Colon (tissue), 2 donors: ENCODE measurements at regions not wholly inside any gene's neighbourhood (a gene's known extent, or its start where the extent isn't known, plus 50 kb on each side); places are given as distances from the start of the nearest gene placed in this dataset.
A peak's percentile ranks its signal among the peaks of the same experiment; 100 is the strongest.
"Not testable (repeated sequence)": the region's sequence is repeated elsewhere in the genome, so short reads cannot be mapped to it uniquely, and the experiment has no call there.

Experiments
- FAIRE-seq: peaks from 2 replicates; lab custom pipeline; 2012; peaks lifted over from hg19 to GRCh38; lab: Jason Lieb, UNC
- donor health status: control.
- donor health status: control.

DNA sequence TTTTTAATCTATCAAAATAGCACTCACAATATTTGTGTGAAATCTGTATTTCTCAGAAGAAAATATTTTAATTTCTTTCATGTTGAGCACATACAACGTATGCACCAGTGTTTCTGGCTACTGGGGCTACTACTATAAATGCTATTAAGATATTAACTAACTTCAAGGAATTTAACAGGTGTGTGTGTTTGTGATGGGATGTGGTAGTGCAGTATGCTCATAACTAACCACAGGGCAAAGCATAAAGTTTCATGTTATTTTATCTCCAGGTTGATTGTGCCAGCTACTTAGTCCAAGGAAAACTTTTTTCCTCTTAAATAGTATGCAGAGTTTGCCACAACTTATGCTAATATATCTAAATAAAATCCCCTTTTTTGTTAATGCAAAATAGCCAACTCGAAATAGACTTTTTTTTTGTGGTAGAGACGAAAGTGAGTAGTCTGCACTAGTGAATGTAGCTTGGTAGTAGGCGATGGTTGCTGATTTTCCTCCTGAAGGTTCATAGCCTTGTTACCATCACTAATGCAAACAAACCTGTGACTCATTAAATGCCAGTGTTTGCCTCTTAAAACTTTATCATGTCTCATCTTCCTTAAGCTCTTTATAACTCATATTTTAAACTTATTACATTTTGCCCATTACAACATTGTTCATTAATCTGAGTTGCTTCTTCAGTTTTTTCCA is 565.5 kb upstream of the ANO3 start:
- FAIRE-seq = no peak

DNA sequence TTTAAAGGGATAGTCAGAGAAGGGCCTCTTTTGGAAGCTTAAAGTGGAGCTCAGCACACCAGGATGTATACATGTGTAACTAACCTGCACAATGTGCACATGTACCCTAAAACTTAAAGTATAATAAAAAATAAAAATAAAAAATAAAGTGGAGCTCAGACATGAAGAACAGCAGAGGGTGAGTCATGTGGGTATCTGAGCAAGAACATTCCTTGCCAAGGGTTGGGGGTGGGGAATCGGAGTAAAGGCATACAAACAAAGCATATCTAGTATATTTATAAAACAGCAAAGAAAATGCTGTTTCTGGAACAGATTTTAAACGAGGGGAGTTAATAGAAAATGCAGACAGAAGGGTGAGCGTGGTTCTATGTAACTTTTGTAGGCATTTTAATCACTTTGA is 562.6 kb upstream of the ANO3 start:
- no peak for FAIRE-seq

DNA sequence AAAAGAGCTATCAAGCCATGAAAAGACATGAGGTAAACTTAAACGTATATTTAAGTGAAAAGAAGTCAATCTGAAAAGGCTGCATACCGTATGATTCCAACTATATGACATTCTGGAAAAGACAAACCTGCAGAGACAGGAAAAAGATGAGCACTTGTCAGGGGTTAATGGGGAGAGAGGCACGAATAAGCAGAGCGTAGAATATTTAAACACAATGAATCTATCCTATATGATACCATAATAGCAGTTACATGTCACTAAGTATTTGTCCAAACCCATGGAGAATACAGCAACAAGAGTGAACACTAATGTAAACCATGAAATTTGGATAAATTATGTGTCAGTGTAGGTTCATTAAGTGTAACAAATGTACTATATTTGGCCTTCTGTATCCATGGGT is 560.3 kb upstream of the ANO3 start:
- FAIRE-seq = no peak

DNA sequence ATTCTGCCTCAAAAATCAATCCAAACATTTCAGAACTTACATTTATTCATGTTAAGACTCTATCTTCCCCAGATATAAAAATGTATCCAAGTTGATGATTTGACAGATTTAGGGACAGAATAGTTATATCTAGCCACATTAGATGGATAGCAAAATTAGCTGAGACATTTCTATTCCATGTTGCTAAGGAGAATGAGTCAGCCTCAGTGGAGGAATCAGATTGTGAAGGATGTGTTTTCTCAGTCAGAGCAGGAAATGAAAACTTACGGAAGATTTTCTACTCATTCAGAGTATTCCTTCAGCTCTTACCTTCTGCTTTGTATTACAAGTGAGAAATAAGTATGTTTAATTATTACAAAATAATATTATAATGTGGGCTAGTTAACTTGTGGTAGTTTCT is 556.3 kb upstream of the ANO3 start:
- FAIRE-seq = no peak

DNA sequence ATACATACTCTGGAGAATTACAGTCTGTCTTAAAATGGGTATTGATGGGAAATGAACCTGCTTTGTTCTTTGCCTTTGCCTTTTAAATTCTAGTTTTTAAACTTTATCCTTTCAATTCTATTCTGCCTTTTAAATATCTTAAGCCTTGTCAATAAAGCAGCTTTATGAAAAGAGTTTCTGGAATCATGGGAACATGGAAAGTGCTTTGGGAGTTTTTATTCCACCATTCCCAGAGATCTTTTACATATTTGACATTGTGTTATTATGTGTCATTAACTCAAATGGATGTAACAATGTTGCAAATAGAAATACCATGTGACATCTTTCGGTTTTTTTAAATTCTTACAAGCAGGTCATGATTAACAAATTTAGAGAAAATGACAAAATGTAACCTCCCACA is 555.7 kb upstream of the ANO3 start:
- FAIRE-seq = no peak

DNA sequence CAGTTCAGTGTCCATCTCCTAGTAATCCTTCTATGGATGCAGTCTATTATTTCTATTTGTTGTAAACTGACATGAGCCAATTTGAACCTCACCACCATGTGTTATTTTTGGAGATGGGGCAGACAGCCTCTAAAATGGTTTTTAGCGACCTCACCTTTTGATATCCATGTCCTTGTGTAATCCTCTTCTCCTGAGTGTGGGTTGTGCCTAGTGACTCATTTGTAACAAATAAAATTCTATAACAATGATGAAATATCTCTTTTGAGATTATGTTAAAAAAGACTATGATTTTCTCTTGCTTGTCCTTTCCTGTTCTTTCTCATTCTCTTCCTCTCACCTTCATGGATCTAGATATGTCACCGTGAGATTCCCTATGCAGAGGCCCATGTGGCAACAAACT is 554.6 kb upstream of the ANO3 start:
- no peak for FAIRE-seq

DNA sequence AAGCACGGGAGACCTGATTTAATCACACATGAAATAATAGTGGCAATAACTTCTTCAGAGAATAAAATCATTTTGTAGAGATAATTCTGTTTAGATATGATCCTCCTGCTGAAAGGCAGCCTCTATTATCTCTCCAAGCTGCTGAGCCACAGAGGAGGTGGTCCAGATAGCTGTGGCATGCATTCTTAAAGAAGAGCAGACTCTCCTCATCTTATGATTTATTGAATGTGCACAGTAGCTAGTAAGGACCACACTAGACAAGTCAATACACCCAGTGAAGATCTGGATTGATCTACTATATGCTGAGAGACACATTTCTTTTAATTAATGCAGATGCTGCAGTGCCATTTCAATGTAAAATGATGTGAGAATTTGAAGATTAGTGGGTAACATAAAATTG is 552.9 kb upstream of the ANO3 start:
- FAIRE-seq = no peak

DNA sequence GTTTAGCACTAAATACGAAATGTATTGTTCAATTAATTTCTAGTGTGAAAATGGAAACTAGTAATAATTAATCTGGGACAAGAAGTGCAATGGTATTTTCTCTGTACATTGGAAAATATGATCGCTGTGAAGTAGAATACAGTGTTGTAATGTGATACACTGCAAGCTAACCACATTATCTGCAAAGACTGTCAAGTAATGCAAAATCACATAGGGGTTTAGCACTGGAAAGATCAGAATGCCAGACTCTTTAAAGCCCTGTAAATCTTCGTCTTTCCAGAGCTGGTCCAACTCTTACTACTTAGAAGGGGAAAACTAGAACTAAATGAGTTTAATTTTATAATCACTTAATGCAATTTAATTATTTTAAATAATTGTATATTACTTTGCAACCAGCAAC is 544.5 kb upstream of the ANO3 start:
- no peak for FAIRE-seq

DNA sequence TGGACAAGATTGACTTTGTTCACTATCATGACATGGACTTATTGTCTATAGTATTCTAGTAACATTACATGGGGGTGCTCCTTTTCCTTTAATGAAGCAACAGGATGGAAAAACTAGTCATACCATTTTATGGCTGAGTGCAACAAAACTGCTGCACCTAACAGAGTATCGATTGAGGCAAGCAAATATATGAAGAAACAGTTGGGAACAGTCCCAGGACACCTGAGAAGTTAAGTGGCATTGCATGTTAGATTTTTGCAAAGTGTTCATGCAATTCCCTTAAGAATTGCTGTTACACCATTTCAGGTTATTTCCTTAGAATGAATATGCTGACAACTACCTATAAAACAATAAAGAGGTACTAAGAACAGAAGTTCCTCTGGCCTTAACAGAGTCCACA is 541.5 kb upstream of the ANO3 start:
- FAIRE-seq = no peak

DNA sequence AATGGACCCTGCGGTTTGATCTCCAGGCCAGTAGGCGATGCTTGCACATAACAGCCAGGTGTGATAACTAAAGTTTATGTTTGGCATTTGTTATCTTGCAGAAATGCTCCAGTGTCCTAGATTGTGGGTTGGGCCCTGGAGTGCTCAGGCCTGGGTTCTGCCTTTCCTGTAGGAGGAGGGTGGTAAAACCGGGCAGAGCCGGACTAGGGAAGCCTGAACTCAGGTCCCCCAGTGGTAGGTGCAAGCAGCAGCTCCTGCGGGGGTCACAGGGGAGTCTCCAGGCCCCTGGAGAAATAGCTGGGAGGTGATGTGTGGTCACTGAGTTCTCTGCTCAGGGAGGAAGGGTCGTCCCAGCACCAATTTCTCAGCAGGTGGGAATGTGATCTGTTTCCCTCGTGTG is 538.3 kb upstream of the ANO3 start:
- FAIRE-seq = no peak

DNA sequence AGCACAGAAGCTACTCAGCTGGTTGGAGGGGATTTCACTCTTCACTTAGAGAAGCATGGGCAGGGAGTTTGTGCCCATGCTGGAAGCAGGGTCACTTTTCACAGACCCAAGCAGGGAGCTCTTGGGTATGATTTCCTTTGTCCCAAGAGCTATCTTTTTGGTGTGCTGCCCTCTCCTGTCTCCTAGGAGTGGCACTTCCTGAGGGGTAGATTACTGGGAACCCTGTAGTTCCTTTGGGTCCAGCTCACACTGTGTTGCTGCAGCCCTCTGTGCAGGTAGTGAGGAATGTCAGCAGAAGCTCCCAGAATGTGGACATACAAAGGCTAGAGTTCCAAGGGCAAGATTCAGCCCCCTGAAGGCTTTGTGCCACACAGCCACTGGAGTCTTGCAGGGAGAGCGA is 537.1 kb upstream of the ANO3 start:
- FAIRE-seq = no peak

DNA sequence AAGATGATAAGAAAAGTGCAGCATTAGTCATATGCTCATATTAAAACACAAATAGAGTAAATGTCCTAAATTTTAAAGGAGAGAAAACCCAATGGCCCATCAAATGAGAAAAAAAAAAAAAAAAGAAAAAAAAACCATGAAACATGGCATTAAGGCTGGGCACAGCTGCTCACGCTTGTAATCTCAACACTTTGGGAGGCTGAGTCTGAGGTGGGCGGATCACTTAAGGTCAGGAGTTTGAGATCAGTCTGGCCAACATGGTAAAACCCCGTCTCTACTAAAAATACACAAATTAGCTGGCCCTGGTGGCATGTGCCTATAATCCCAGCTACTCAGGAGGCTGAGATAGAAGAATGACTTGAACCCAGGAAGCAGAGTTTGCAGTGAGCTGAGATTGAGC is 515.5 kb upstream of the ANO3 start:
- no peak for FAIRE-seq

DNA sequence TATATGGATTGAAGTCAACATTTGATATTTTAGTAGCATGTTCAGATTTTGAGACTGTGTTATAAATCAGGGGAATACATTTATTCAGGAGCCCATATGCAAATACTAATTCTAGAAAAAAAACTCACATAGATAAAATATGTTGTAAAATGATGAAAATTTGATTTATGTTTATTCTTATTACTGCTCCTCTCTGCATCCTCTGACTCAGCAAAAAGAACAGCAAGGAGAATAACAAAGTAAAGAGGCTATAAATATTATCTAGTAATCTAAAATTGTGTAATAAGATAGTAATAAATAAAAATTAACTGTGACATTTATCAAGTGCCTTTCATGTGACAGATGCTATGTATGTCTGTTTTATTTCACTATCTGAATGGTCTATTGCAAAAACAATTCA is 507.2 kb upstream of the ANO3 start:
- no peak for FAIRE-seq

DNA sequence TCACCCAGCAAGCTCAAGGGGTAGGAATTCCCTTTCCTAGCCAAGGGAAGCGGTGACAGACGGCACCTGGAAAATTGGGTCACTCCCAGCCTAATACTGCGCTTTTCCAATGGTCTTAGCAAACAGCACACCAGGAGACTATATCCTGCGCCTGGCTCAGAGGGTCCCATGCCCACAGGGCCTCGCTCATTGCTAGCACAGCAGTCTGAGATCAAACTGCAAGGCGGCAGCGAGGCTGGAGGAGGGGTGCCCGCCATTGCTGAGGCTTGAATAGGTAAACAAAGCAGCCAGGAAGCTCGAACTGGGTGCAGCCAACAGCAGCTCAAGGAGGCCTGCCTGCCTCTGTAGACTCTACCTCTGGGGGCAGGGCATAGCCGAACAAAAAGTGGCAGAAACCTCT is 500.4 kb upstream of the ANO3 start:
- FAIRE-seq = not testable (repeated sequence)

DNA sequence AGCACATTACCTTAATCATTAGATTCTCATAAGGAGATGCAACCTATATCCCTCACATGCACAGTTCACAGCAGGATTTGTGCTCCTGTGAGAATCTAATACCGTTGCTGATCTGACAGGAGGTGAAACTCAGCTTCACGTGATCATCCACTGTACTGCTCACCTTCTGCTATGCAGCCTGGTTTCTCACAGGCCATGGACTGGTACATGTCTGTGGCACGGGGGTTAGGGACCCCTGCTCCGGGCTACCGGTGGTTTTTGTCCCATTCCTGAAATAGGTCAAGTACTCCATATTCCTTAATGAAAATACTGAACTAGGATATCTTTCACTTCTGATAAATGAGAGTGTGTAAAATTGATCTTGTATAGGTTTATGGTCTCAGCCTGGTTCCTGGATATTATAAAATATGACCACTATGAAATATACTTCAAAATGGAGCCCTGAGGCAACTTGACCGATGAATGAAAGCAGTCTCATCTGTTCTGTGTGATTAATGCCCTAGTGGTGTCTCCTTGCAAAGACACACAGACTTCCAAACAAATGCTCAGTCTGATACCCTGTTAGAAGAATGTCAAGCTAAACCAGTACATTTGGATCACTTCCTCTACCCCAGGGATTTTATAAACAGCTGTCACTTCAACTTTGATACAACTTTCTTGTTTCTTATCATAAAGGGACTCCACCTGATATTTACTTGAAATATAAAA is 492.9 kb upstream of the ANO3 start:
- FAIRE-seq = no peak

DNA sequence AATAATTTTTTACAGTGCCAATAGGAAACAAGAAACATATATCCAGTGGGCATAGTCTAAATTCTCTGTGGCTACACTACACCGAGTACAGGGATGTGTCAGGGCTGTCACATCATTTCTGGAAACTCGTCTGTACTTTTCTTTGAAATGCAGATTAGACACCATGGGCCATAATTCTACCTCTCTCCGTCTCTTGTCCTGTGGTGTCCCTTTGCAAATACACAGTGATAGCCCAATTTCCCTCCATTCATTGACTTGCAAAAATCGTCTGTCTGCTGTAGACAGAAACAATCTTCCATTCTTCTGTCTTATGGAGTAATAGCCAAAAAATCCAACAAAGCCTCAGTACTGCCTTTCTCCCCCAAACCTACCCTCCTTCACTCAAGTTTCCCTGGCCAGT is 487.1 kb upstream of the ANO3 start:
- FAIRE-seq = no peak

DNA sequence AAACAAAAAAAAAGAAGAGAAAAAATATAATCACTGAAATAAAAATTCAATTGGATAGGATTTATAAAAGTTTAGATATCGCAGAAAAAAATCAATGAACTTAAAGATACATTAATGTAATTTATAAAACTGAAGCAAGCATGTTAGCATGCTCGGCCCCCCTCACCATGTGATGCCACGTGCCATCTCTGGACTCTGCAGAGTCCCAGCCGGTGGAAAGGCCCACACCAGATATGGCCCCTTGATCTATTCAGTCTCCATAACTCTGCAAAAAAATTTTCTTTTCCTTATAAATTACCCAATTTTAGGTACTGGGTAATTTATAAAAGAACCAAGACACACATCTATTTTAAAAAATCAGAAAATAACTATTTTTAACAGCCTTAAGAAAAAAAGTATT is 476.0 kb upstream of the ANO3 start:
- no peak for FAIRE-seq

DNA sequence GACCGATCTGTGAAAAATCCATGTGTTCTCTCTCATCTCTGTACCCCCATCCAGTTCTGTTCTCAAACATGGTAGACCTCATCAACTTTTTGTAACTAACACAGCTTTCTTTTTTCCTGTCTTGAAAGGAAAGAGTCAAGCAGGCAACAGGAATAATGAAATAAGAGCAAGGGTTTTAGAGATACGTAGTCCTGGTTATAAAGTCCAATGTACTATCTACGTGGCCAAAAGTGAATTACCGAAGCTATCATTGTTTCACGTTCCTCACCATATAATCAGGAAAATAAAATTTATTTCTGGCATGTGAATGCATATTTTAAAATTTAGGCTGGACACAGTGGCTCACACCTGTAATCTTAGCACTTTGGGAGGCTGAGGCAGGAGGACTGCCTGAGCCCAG is 472.2 kb upstream of the ANO3 start:
- no peak for FAIRE-seq

DNA sequence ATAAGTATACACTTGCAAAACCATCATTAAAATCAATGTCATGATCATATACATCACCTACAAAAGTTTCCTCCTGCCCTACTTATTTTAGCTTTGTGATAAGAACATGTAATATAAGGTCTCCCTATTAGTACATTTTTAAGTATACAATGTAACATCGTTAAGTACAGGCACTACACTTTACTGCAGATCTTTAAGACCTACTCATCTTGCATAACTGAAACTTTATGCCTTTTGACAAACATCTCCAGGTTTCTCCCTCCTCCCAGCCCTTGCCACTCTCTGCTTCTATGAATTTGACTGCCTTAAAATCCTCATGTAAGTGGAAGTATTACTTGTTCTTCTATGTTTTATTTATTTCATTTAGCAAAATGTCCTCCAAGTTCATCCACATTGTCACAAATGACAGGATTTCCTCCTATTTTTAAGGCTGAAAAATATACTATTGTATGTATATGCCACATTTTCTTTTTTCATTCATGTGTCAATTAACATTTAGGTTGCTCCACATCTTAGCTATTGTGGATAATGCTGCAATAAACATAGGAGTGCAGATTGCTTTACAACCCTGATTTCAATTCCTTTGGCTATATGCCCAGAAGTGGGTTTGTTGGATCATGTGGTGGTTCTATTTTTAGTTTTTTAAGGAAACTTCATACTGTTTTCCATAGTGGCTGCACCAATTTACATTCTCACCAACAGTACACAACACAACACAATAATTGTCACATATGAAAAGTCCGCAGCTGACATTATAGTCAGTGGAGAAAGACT is 471.1 kb upstream of the ANO3 start:
- peak; percentile 68 for FAIRE-seq

DNA sequence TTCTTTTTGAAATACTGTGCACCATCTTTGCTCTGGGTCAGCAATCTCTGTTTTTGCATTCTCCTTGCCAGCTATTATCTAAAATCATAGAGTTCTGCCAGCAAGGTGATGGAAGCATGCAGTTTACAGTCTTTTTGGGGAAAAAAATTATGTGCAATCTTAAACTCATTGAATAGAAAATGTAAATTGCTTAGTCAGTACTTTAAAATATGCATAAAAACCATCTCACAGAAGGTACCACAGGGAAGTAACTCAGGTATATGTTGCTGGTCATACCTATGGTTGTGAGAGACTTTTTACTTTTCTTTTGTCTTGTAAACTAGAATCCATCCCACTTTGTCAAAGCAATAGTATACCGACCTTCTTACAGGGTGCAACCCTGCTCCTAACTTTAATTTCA is 469.8 kb upstream of the ANO3 start:
- no peak for FAIRE-seq

DNA sequence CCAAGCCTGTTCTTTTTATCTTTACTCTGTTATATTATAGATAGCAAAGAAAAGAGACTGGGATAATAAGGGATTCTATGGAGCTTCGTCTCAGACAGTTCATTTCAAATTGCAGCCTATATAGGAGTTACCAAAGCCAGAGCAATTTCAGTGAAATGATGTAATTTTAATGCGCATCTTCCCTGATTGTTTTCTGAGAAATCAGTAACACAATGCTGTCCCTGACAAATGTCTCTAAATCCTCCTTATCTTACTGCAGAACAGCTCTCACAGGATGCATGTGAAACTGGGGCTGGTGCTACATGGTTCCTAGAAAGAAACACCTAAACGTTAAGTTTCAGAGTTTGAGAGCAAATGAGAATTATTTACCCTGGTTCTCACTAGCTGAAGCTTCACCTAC is 467.9 kb upstream of the ANO3 start:
- FAIRE-seq = no peak

DNA sequence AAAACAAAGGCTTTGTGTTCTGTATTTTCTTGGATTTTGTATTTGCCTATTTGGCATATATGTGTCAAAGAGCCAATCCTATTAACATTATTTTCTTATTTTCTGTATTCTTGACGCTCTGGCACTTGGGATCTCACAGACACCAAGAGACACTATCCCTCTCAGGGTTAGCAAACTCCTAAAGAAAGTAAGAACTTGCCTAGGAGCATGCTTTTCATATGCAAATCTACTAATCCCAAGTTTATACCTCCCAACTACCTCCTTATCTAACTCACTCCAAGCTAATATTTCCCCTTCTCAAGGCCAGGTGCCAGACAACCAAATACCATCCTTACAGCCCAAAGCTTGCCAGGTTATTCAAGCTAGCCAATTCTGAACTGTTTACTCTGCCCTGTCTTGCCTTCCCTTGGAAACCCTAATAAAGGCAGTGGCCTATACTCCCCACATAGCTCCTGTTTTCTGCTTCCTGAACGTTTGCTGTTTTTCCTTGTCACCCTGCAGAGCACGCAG is 455.4 kb upstream of the ANO3 start:
- FAIRE-seq = no peak

DNA sequence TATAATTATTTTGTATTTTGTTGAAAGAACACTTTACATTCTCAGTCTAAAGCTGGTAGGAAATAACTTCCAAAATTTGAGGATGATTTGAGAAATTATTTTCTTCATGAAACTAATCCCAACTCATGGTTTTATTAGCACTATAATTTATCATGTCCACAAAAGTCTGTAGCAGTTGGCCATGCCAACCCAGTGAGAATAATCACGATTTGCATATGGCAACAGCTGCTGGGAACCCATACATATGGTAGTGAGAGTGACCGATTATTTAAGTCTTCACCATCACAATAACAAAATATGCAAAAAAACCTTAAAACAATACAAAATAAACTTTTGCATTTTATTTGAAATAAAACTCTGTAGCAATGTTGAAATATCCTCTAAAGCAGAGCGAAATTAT is 445.9 kb upstream of the ANO3 start:
- no peak for FAIRE-seq
